Putamen (tissue), 1 donor: ENCODE measurements at regions not wholly inside any gene's neighbourhood (a gene's known extent, or its start where the extent isn't known, plus 50 kb on each side); places are given as distances from the start of the nearest gene placed in this dataset.

Experiments used
- DNase-seq: peaks from one replicate; pipeline ENCODE4 v3.0.0-alpha.2; 2016; ENCODE audit warnings: low spot score

DNA sequence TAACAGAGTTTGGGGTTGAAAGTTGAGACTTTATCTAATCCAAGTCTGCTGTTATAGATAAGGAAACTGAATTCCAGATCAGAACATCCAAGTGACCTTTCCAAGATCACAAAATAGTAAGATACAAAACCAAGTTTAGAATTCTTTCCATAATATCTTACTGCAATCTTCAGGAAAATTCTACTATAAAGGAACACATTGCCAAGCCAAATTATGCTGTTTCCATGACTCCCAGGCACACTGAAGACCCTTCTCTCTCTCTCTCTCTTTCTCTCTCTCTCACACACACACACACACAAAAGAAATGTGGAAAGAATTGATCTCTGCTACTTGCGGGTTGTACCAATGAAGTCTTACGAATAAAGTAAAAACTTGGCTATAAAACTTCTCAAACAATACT is 398.4 kb downstream of the METTL4 start:
- no peak for DNase-seq

DNA sequence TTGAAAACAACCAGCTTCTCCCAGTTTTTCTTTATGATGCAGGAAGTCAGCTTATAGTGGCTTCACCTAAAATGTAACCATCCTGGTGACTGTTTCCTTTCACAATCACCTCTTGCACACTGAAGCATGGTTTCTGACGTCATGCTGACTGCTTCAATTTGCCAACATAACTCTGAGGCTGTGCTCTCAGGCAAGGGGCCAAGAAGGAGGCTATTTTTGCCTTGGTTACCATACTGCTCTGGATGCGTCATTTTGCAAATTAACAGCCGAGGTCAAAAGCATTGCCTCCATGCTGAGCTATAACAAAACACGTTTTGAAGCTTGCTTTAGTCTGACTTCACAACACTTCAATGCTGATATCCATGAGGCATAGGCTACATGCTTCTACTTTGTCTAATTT is 397.8 kb downstream of the METTL4 start:
- DNase-seq = no peak

DNA sequence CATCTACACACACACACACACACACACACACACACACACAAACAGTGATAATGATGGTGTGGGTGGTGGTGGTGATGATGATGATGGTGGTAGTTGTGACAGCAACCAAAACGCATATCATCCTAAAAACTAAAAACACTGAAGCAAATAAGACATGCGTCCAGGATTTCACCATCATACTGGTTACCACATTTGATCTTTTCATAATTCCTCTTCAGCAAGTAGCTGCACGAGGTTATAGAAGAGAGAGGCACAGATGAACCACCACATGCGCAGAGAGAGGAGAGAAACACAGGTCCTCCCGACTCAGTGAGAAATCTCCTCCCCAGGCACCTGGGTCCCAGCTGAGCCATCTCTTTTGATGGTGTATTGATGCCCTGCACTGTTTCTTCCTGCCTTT is 393.3 kb downstream of the METTL4 start:
- no peak for DNase-seq

DNA sequence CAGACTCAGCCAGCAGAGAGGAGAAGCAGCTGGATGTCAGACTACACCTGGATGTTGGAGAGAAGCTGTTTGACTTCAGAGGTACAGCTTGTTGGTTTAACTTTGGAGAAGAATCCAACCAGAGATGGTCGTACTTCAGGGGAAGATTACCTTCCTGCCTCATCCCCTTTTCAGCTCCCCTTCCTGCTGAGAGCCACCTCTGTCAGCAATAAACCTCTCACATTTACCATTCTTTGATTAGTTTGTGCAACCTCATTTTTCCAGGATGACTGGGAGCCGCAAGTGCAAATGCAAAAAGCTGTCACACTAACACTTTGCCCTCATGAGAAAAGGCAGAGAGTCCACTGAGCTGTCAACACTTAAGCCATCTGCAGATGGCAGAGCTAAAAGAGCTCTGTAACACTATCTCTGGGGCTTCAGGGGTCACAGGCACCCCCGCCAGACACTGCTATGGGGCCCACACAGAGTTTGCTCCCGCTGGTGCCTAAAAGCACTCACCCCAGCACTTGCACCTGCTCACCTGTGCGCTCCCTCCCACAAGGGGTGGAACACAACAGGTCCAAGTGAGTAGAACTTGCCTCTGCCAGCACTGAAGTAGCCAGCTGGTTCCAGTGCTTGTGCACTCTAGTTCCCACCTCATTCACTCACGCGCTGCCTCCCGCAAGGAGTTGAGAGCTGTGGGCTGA is 391.7 kb downstream of the METTL4 start:
- no peak for DNase-seq

DNA sequence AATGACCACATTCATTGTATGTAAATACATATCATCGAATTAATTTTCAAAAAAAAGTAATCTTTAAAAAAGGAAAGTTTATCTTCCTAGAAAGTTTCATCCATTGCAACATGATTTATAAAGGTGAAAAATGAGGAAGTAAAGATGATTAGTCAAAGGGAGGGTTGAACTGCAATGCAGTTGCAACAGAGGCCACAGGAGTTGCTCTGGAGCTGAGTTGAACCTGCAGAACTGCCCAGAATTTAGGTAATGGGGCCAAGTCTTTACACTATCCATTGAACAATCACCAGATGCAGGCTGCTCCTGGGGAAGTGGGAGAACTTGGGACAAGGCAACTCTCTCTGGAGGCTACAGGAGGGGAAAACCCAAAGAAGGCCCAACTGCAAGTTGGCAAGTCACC is 390.7 kb downstream of the METTL4 start:
- no peak for DNase-seq

DNA sequence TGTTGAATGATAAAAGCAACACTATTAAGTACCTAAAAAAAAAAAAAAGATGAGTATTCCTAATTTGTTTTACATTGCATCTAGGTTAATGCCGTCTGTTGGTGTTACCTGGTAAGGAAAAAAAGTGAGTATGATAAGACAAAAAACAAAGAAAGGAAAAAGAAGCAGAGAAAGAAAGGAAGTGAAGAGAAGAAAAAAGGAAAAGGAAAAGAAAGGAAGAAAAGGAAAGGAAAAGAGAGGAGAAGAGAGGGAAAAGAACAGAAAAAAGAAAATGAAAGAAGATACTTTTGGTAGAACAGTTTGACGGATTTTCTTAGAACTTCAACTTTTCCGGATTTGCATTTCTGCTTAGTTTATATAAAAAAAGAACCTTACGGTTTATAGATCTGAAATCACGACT is 387.9 kb downstream of the METTL4 start:
- DNase-seq = no peak

DNA sequence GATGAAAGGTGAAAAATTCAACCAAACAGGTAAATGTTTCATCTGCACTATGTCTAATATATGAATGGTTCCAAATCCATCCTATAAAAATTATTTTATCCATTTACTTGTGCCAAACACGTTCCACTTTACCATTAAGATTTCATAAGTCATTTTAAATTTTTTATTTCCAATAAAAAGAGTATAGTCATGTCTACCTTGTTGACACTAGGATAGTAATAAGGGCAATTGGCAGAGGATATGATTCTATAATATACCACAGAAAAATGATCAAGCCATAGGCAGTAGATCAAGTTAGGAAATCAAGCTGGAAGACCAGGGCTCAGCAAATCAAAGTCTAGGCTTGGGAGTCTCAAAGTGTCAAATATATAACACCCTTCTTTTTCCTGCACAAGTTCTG is 384.3 kb downstream of the METTL4 start:
- no peak for DNase-seq

DNA sequence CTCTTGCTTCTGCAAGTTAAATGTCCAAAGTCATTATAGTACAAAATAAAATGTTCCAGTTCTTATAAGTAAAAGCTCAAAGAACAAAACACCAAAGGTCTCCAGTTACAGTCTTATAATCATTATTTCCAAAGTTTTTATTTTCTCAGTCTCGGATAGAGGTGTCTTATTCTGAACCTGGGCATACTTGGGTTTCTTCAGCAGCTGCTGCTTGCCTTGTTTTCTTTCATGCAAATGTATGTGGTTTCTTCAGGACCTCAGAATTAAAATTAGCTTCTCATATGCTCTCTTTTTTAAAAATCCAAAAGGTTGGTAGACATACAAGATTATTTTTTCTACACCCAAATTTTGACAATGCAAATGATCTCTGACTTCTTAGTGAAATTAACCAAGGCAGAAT is 383.0 kb downstream of the METTL4 start:
- no peak for DNase-seq

DNA sequence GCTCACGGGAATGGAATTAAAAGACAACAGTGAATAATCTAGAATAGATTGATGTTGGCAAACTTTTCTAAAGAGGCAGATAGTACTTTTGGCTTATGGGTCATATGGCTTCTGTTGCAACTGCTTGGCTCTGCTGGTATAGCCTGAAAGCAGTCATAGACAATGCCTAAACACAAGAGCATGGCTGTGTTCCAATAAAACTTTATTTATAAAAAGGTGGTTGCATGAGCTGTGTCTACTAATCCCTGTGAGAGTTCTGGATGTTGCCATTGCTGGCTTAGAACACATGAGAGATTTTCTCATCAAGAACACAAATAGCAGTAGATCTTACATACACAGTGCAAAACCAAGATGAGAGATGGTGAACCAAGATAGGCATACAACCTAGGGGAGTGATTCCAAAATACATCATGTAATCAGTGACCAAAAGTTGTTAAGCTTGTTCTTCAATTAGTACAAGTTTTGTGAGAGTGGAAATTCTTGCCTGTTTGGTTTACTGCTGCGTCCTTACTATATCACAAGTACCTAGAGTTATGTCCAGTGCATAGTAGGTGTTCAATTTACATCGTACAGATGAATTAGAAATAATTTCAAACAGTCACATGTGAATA is 380.0 kb downstream of the METTL4 start:
- no peak for DNase-seq

DNA sequence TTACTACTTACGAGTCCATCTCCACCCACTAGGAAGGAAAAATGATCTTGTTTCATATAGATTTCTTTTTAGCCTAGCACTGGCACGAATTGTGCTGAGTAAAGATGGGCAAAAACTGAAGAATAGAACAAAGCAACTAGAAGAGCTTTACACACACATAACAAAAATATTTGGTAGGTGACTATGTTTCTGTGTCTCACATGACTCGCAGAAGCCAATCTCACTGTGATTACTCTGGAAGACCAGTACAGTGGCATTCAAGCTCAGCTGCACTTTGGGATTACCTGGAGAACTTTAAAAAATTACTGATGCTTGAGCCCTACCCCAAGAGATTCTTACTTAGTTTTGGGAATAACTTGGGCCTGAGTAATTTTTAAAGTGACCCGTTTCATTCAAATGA is 378.7 kb downstream of the METTL4 start:
- no peak for DNase-seq

DNA sequence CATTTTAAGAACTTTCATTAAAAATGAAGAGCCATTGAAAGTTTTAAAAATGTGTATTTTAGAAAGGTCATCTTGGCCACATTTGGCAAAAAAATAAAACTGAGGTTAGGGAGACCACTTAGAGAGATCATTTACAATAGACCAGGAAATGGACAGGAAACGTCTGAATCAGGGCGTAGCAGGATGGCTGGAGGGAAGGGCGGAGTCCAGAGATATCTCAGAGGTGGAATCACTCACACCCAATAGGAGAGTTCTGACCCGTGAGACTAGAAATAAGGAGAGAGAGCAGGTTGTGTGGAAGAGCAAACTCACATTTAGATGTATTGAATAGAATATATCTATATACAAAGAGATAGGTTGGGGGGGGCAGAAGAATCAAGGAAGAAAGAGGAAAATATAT is 373.4 kb downstream of the METTL4 start:
- no peak for DNase-seq

DNA sequence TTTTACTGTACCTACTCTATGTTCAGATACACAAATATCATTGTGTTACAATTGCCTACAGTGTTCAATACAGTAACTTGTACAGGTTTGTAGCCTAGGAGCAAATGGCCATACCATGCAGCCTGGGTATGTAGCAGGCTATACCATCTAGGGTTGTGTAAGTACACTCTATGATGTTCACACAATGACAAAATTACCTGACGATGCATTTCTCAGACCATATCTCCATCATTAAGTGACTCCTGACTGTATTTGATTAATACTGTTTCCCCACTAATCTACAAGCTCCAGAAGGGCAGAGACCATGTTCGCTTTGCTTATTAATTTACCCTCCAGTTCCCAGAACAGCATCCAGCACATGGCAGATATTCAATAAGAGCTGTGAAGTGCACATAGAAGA is 372.2 kb downstream of the METTL4 start:
- no peak for DNase-seq

DNA sequence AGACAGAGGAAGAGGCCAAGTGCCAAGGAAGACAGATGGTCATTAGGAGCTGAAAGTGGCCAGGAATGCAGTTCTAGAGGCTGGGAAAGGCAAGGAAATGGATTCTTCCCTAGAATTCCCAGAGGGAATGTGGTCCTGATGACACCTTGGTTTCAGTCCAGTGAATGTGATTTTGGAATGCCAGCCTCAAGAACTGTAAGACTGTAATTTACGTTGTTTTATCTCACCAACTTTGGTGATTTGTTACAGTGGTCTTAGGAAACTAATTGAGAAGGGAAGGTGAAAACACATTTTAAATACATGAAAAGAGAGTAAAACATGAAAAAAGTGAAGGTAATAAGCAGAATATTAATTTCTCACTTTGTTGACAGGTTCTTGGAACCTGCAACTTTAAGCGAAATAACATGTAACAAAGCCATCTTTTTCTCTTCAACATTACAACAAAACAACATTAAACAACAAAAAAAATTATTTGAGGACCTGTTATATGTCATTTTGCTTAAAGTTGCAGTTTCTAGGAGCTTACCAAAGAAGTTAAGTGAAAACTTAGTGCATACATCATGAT is 370.2 kb downstream of the METTL4 start:
- no peak for DNase-seq

DNA sequence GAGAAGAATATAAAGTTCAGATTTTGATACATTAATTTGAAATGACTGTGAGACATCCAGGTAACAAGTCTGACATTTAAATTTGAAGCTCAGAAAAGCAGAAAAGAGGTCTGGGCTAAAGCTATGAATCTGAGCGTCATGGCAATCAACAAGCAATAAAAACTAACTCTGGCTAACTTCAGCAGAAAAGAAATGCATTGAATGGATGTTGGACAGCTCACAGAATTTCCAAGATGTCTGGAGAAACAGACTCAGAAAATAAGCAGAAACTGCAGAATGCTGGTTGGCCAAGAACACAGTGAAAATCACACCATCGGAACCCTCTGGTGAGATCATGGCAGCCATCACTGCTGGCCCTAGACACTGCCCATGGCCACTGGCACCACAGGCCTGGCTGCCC is 366.6 kb downstream of the METTL4 start:
- no peak for DNase-seq

DNA sequence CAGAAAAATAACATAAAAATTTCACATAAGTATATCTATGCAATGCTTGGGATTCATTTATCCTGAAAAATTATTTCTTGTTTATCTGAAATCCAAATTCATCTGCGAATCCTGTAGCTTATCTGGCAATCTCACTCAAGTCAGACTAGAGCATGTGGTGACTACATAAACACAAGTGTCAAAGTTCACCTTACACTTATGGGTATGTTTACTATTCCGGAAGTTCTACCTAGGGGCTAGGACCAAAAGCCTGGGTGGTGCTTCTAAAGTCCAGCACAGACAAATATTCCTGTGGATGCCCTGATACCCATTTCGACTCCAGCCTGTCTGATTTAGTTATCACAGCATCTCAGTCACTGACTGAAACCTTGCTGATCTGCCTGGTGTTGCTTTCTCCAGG is 364.0 kb downstream of the METTL4 start:
- no peak for DNase-seq

DNA sequence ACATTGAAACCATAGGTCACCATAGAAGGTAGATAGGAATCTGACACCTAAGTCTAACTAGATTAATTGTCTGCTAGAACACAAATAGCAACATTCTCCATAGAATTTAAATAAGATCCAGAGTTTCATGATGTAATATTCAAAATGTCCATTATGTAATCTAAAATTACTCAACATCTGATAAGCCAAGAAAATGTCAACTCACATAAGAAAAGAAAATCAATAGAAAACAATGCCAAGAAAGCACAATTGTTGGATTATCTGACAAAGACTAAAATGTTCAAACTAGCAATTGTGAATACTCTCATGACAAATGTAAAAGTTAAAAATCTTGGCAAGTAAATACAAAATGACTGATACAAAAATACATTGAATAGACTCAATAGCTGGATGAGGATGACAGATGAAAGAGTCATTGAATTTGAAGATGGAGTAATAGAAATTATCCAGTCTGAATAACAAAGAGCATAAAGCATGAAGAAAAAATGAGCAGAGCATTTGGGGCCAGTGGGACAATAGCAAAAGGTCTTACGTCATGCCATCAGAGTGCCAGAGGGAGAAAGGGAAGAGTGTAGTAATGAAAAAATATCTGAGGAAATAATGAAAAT is 358.6 kb downstream of the METTL4 start:
- DNase-seq = no peak

DNA sequence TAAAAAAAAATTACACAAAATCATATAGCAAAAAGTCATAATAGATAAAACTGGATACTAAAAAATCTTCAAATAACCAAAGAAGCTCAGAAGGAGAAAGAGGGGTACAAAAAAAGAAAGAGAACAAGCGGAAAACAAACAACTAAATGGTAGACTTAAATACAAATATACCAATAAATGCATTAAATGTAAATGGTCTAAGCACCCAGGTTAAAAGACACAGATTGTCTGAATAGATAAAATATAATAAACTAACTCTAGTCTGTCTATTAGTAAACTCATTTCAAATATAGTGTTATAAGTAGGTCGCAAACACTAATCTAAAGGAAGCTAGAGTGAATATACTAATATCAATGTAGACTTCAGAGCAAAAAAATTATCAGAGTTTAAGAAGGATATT is 357.4 kb downstream of the METTL4 start:
- no peak for DNase-seq

DNA sequence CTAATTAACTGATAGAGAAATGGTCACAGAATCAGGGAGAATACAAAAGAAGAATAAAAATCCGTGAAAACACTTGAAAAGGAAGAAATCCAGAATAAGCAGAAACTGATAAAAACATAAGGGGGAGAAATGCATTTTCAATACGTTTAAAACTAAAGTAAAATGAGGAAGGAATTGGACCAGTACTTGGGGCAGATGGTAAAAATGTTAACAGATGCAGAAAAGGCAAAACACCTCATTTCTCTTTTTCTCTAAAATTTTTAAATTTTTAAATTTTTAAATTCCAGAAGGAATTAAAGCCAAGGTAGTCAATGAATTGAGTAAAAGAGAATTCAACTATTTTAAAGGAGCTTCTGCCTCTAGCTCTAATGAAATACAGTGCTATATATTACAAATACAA is 353.9 kb downstream of the METTL4 start:
- no peak for DNase-seq

DNA sequence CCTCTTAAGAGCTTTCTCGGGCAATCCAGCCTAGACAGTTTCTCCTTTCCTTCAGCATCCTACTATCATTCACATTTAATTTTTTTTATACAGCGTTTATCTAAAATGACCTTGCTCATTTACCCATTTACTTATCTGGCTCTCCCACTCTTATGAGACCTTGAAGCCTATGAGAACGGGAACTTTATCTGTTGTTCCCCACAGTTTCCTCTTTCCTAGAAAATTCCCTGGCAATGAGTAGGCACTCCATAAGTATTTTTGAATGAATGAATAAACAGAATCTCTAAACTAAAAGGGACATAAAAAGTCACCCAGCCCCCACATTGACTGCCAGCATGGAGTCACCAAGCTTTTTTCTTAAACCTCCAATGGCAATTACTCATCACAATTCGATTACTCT is 353.2 kb downstream of the METTL4 start:
- DNase-seq = no peak

DNA sequence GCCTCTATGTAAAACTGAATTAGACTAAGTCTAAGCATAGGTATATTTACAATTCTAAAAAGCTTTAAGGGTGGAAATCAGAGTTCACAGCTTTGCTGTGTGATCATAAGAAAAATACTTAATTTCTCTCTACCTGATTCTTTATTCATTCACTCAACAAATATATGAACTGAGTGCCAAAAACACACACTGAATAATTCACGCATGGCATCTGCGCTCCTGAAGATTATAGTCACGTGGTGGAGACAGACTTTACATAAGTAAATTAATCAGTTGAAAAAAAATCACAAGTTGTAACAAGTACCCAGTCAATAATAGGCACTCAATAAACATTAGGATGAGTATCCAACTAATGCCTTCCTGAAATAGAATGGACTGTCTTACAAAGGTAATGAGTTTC is 351.6 kb downstream of the METTL4 start:
- DNase-seq = no peak

DNA sequence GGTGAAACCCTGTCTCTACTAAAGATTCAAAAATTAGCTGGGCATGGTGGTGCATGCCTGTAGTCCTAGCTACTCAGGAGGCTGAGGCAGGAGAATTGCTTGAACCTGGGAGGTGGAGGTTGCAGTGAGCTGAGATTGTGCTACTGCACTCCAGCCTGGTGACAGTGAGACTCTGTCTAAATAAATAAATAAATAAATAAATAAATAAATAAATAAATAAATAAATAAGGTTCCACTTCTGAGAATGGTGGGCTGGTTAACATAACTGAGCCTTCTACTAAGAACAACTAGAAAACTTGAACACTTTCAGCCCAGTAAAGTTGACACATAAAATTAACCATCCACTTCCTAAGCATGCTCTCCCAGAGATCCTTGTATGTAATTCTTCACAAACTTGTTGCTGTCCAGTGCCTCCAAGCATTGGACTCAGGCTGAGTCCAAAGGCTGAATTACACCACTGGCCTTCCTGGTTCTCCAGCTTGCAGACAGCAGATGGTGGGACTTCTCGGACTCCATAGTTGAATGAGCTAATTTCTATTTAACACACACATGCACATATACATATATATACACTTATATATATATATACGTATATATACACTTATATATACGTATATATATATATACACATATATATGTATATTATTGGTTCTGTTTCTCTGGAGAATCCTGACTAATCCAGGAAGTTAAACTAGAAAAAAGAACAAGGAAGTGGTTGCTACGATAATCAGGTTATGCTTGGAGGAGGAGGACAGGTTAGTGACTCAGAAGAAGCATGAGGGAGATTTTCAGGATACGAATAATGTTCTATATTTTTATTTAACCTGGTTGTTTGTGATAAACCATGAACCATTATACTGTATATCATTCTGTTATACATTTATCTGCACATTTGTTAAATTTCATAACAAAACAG is 348.8 kb downstream of the METTL4 start:
- DNase-seq = no peak

DNA sequence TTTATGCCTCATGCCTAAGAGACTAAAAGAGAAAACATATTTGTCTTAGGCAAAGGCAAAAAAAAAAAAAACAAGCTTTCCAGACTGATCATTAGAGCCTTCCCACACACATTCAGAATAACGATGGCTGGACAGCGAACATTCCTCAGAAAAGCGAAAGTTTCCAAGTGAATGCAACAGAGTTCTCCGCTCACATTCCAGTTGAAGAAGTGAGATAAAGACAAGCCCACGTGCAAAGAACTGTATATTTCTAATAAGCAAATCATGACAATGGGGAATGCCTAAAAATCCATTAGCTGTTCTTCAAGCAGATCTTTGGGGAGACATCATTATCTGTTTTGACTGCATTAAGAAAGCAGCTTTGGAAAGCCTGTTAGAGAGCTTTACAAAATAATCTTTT is 347.9 kb downstream of the METTL4 start:
- DNase-seq = no peak
